LHCN-M2 (cell line): ENCODE measurements at regions not wholly inside any gene's neighbourhood (a gene's known extent, or its start where the extent isn't known, plus 50 kb on each side); places are given as distances from the start of the nearest gene placed in this dataset.

Experiments used
- DNase-seq: peaks from one replicate; pipeline ENCODE4 v3.0.0-alpha.2; 2012; ENCODE audit warnings: low read depth

DNA sequence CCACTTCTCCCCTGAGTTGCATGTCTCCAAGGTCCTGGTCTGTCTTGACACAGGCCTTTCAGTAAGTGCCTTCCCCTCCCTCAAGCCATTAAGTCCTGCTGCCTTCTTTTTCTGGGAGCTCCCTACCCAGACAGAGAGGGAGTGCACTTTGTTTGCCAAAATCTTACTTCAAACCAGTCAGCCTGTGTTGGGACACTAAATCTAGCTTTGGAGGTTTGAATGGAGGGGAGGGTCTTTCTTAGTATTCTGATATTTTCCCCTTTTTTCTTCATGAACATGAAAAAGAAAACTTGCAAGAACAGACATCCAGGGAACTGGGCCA is 170.7 kb upstream of the PMEPA1 start:
- DNase-seq = no peak

- no peak for DNase-seq
Observed at GRCh38 chr20:57879779-57880570, 170.2 kb upstream of the PMEPA1 start.

DNA sequence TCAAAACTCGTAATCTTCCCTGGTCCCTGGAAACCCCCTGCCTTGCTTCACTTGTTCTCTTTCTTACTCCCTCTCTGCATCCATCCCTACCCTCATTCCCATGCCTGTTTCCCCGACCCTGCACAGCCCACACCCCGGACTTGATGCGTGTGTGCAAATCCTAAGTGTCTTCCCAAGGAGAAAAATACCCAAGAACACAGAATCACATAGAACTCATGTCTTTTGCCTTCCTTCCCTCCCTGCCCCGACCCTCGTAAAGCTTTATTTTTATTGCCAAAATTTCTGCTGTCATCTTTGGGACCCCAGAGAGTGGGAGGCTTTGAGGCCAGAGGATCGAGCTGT is 169.6 kb upstream of the PMEPA1 start:
- DNase-seq = no peak

DNA sequence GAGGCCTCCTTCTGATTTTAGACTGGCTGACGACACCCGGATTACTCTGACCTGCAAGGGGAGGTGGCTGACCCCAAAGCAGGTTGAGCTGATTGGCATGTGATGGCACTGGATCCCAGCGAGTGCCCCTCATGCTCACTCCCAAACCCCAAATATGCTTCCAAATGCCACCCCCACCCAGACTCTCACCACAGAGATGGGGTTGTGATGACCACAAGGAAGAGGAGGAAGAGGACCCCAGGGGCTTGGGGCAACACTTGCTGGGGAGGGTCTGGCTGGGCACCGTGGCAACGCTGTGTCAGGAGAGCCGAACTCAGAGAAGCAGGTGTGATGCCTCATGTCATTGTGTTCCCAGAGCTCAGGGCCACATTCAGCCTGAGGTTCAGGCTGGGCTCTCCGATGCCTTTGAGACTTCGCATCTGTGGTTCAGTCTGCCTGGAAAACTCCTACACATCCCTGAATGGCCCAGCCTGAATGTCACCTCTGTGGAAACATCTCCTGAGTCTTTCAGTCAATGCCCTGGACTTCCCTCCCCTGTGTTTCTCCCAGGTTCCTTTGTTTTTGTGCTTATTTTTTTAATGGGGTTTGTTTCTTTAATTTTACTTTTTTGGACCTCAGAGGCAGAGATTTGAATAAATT is 169.1 kb upstream of the PMEPA1 start:
- no peak for DNase-seq

- DNase-seq = no peak
Observed at GRCh38 chr20:57877995-57878394, 168.2 kb upstream of the PMEPA1 start.

DNA sequence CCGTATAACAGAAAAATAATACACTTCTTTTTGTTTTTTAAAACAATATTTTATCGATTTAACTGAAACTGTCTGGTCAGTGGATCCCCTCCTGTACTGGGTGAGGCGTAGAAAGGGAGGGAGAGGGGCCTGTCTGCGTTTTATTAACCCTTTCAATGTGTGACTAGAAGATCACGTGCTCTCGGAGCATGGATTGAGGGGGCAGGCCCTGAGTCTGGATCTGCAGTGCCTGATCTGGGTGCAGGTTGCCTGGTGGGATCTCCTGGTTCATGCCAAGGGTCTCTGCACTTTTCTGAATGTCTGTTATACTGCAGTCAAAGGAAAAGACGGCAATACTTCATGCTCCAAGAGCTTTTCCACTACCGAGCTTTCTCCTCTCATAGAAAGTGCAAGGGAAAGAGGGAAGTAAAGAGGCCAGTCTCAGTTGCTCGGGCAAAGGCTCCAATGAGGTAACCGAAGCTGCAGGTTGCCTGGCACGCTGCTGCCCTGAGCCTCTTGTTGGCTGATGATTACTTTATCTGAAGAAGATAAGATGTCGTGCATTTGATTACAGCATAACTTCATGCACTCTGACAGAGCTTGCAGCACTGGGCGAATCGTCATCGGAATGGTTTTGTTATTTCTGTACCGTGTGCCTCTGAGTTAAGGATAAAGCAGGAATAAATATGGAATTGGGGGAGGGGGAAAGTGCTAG is 167.5 kb upstream of the PMEPA1 start:
- no peak for DNase-seq

DNA sequence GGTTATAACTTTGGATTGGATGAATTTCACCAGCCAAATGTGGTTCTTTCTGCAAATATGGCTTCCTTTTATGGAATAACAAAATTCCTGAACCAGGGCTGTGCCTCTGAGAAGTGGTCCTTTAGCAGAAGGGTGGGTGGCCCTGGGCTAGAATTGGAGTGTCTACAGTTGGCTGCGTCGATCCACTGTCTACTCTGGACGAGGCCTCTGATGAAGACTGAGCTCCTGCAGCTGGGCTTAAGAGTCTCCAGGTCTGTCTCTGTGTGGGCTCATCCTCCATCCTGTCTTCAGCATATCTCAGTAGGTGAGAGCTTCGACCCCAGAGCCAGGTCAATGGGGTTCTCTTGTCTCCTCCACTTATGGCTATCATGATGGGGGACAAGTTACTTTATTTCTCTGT is 166.3 kb upstream of the PMEPA1 start:
- no peak for DNase-seq

DNA sequence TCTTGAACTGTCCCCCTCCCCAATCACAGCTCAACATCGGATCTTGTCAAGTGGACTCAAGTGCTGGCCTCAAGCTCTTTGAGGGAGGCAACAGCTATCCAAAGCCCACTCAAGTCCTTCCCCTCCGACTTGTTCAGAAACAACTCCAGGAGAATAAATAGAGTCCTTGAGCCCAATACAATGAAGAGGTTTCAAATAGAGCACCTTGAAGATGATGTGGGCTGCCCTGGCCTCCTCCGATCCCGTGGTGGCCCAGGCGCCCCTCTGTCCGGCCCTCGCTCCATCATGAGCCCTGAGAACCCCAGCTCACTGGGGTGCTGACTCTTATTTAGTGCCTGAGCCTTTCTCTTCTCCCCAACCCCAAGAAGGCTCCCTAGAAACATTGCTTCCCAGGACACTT is 164.3 kb upstream of the PMEPA1 start:
- DNase-seq = no peak

GRCh38 chr20:57872816-57873409 is 163.1 kb upstream of the PMEPA1 start:
- DNase-seq = no peak

DNA sequence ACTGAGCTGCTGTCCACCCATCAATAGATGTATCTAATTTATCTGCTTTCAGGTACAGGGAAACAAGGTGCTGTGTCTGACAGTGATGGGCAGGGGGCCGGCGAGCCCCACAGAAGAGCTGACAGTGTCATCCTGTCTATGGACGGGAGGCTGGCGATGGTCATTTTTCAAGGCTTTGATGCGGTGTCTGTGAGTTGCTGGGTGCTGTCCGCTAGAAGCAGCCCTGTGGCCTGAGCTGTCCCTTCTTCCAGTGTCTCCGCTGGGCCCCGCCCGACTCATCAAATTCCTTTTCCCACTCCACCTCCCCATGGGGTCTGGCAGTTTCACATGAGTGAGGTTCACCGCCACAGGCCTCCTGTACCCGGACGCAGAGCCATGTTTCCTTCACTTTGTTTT is 161.4 kb upstream of the PMEPA1 start:
- DNase-seq = no peak

DNA sequence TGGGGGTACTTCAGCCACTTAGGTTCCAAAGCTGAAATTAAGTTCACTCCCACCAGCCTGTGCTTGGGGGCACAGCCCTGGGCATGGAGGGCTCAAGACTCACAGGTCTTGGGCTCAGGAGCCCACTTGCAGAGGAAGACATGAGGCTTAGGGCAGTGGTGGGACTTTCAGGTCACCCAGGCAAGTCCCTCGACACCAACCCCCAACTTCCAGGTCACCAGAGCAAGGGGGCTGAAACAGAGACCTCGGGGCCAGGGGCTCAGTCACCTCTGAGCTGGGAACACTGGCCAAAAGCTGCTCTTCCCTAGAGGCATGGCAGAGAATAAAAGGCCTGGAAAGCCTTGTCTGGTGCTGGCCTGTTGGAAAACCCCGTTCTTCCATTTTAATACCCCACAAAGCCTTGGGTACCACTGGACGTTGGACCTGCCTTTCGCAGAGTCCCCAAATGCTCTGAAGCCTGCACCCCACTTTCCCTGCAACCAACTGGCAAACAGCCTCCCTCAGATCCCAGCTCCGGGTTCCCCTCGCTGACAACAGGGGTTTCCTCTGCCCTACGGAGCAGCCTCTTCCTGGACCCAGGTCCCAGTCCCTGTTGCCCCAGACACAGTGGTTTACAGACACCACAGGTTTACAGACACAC is 160.9 kb upstream of the PMEPA1 start:
- no peak for DNase-seq

DNA sequence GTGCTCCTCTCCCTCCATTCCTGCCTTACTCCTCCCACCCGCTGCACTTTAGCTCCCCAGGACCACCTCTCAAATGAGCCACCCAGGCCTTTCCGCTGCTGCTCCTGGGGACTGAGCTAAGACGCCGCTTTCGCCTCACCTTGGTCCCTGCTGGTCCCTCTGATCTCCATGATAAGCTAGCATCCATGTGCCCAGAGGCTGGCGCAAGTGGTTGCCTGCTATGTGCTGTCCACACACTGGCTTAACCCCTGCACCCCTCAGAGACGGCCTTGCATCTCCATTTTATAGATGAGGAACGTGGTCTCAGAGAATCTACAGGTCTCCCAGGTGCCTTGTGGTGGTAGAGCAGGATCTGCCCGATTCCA is 160.1 kb upstream of the PMEPA1 start:
- no peak for DNase-seq

GRCh38 chr20:57869291-57869950 is 159.6 kb upstream of the PMEPA1 start:
- DNase-seq = no peak

DNA sequence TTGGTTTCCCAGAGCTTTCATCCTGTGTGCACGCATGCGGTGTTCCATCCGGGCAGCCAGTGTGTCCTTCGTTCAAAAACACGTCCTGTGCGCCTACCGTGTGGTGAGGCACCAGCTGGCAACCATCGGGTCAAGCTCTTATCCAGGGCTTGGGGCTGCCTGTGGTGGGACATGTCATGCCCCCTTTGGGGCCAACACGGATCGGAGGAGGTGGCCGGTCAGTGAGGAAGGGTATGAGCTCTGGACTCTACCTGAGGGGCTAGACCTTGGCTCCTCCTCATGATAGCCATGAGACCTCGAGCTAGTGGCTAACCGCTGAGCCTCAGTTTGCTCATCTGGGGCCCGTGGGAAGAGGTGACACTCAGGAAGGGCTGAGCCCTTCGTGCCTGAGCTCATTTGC is 158.5 kb upstream of the PMEPA1 start:
- no peak for DNase-seq

GRCh38 chr20:57867807-57868206 is 158.0 kb upstream of the PMEPA1 start:
- no peak for DNase-seq

DNA sequence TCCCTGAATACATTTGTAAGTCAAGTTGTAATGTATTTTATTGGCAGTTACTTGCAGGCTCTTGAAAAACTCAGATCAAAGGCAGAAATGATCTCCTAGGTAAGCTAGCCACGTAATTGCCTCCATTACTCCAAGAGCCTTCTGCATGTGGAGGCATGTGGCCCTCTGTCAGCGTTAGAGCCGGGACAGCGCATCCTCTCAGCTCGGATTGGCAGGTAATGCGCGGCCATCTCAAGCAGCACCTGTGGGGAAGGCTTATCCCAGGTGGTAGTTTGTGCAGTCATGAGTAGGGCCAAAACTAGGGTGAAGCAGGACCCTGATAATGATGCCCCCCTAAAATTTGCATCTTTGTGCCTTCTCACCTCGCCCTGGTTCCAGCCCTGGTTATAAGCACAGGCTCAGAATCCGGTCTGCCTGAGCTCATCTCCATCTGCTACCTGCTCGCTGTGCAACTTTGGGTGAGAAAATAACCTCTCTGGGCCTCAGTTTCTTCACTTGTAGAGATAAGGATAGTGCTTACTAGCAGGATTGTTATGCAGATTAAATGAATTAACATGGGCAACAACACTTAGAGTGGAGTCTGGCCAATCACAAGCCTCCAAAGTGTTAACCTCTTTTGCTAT is 157.5 kb upstream of the PMEPA1 start:
- DNase-seq = no peak

GRCh38 chr20:57866250-57867106 is 156.7 kb upstream of the PMEPA1 start:
- no peak for DNase-seq

DNA sequence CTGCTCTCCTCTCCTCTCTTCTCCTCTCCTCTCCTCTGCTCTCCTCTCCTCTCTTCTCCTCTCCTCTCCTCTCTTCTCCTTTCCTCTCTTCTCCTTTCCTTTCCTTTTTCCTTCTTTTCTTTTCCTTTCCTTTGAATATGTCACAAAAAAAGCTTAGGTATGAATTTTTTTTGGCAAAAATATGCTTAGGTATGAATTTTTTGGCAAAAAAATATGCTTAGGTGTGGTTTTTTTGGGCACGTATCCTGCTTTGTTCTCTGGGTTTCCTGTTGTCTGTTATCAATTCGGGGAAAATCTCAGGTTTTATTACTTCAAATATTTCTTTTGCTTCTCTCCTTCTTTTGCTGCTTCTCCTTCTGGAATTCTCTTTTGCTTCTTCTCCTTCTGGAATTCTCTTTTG is 155.5 kb upstream of the PMEPA1 start:
- no peak for DNase-seq

GRCh38 chr20:57860576-57860975 is 150.8 kb upstream of the PMEPA1 start:
- DNase-seq = no peak

DNA sequence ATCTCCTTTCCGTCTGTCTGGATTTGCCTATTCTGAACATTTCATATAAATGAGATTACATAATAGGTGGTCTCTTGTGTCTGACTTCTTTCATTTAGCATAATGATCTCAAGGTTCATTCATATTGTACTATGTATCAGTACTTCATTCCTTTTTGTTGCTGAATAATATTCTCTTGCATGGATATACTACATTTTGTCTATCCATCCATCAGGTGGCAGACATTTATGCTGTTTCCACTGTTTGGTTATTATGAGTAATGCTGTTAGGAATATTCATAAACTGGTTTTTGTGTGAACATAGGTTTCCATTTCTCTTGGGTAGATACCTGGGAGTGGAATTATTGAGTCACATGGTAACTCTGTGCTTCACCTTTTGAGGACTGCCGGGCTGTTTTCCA is 148.2 kb upstream of the PMEPA1 start:
- no peak for DNase-seq
